ENCODE measurements at regions not wholly inside any gene's neighbourhood (a gene's known extent, or its start where the extent isn't known, plus 50 kb on each side); places are given as distances from the start of the nearest gene placed in this dataset.
"Not testable (repeated sequence)": the region's sequence is repeated elsewhere in the genome, so short reads cannot be mapped to it uniquely, and the experiment has no call there.

DNA sequence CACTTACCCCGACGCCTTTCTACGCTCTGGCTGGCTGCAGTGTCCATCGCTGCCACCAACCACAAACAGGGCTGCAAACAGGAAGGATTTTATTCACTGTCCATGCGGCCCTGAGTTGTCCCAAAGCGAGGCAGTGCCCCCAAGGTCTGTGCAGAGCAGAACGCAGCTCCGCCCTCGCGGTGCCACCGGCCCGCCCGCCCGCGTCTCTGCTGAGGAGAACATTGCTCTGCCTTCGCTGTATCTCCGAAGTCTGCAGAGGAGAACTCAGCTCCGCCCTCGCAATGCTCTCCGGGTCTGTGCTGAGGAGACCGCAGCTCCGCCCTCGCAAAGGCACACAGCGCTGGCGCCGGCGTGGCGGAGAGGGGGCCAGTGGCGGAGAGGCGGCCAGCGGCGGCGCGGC, 645.1 kb downstream of the FAM72C start:
- intact Hi-C loops (cut with micrococcal nuclease); H3K27ac Mint-ChIP-seq; H3K4me3 Mint-ChIP-seq; H3K9me3 Mint-ChIP-seq; H3K27me3 Mint-ChIP-seq; H3K4me1 Mint-ChIP-seq; H3K36me3 Mint-ChIP-seq (ENCODE audit: low read depth): not testable (repeated sequence)
- peak; percentile 53 for DNase-seq

GRCh38 chr1:143311154-143311553, 660.6 kb downstream of the FAM72C start:
- H3K27me3 Mint-ChIP-seq; H3K36me3 Mint-ChIP-seq (ENCODE audit: low read depth); H3K27ac Mint-ChIP-seq: not testable (repeated sequence)

More at GRCh38 chr1:143311154-143311553, 660.6 kb downstream of the FAM72C start:
- H3K9me3 Mint-ChIP-seq, result peaks cover 26% of the 10 kb centered on the region
- DNase-seq; H3K4me3 Mint-ChIP-seq; H3K4me1 Mint-ChIP-seq; intact Hi-C loops (cut with micrococcal nuclease): not testable (repeated sequence)

All from activated CD4-positive, alpha-beta T cell treated with anti-CD3 and anti-CD28 coated beads, Interleukin-2, amount 10 ng/mL, durations not matched to agents 24 days and 14 days (primary cell).